Common myeloid progenitor, CD34-positive (primary cell): ENCODE measurements at regions not wholly inside any gene's neighbourhood (a gene's known extent, or its start where the extent isn't known, plus 50 kb on each side); places are given as distances from the start of the nearest gene placed in this dataset.

Experiments used
- CTCF ChIA-PET: fragments of 350-600 bp; sonication (Branson Sonifier 250); formaldehyde crosslinking; loops from one replicate; lab custom pipeline; 2021; ENCODE audit warnings: antibody characterized with exemption; lab: Charles Lee
- POLR2A ChIA-PET: fragments of 350-600 bp; sonication (Branson Sonifier 250); formaldehyde crosslinking; loops from one replicate; lab custom pipeline; 2021; ENCODE audit warnings: antibody characterized with exemption; lab: Charles Lee
- DNase-seq, 3 donors: peaks; one replicate each; pipeline versions ENCODE4 v3.0.0 to v3.0.0-alpha.2; 2013
- H3K27ac ChIP-seq, 2 experiments: 1 replicate in 1 of 2; 2 replicates in 1 of 2; pipeline ENCODE4 v1.7.0; 2013; ENCODE audit warnings: inconsistent platforms in 2 of 2, low read length in 2 of 2, mild to moderate bottlenecking in 2 of 2, low read depth in 1 of 2, moderate library complexity in 1 of 2; ENCODE audit not compliant: severe bottlenecking in 2 of 2, insufficient read depth in 1 of 2, poor library complexity in 1 of 2
- H3K27me3 ChIP-seq, 5 experiments: replicated peaks in 2 of 5; 1 replicate in 3 of 5; 2 replicates in 2 of 5; pipeline versions ENCODE4 v1.6.1 to v1.7.0; 2013; ENCODE audit warnings: low read length in 4 of 5, mild to moderate bottlenecking in 2 of 5, moderate library complexity in 2 of 5, inconsistent platforms in 1 of 5; ENCODE audit not compliant: insufficient read depth in 5 of 5, control insufficient read depth in 4 of 5
- H3K36me3 ChIP-seq, 4 experiments: 1 replicate in 2 of 4; 2 replicates in 2 of 4; pipeline versions ENCODE4 v1.6.1 to v1.7.0; 2013; ENCODE audit warnings: low read length in 3 of 4, control low read depth in 1 of 4, mild to moderate bottlenecking in 1 of 4; ENCODE audit not compliant: control insufficient read depth in 4 of 4, insufficient read depth in 4 of 4
- H3K4me1 ChIP-seq, 4 experiments: 1 replicate in 3 of 4; 2 replicates in 1 of 4; pipeline versions ENCODE4 v1.6.1 to v1.7.1; 2013; ENCODE audit warnings: low read length in 3 of 4, mild to moderate bottlenecking in 3 of 4, control low read depth in 1 of 4, inconsistent platforms in 1 of 4, moderate library complexity in 1 of 4; ENCODE audit not compliant: control insufficient read depth in 4 of 4, insufficient read depth in 4 of 4; ENCODE audit errors: control extremely low read depth in 1 of 4
- H3K4me3 ChIP-seq, 7 experiments: 1 replicate in 4 of 7; 2 replicates in 3 of 7; pipeline versions ENCODE4 v1.5.1 to v1.7.0; 2013; ENCODE audit warnings: mild to moderate bottlenecking in 7 of 7, low read length in 6 of 7, moderate library complexity in 6 of 7, inconsistent platforms in 2 of 7, low read depth in 2 of 7, control low read depth in 1 of 7; ENCODE audit not compliant: insufficient read depth in 4 of 7, control insufficient read depth in 1 of 7; ENCODE audit errors: extremely low read depth in 1 of 7
- H3K9me3 ChIP-seq, 5 experiments: 1 replicate in 4 of 5; 2 replicates in 1 of 5; pipeline versions ENCODE4 v1.6.1 to v1.7.1; 2013; ENCODE audit warnings: low read length in 4 of 5, mild to moderate bottlenecking in 2 of 5, inconsistent platforms in 1 of 5, low read depth in 1 of 5, moderate library complexity in 1 of 5; ENCODE audit not compliant: control insufficient read depth in 4 of 5, insufficient read depth in 2 of 5; ENCODE audit errors: control extremely low read depth in 1 of 5
- WGBS: methylation state at CpG from one replicate; pipeline ENCODE4 v1.1.5; 2013; ENCODE audit not compliant: insufficient coverage; 5-methylcytosine and 5-hydroxymethylcytosine counted together

DNA sequence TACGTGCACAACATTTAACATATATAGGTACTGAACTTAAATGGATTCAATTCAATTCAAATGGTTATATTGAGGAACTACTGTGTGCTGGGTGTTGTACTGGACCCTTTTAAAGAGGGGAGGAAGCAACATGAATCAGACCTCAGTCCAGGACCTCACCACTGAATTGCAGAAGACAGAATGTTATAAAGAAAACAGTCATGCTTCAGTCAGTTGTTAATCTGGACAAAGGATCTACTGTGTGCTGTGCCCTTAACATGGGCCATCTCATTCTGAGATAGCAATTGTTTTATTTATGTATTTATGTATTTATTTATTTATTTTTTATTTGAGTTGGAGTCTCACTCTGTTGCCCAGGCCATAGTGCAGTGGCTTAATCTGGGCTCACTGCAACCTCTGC lies 240.1 kb downstream of the HAPSTR1 start:
- no peak for DNase-seq
- H3K9me3 ChIP-seq, result no peaks in the 10 kb centered on the region
- no peaks in the 10 kb centered on the region for H3K4me1 ChIP-seq
- ChIA-PET CTCF (no interaction called here), POLR2A (no interaction called here)
- WGBS, result no CpG with 5 or more reads among the region's 1 CpG
- H3K27ac ChIP-seq, result no peak overlapping the region
- H3K4me3 ChIP-seq, result no peak overlapping the region
- no peaks in the 10 kb centered on the region for H3K27me3 ChIP-seq
- no peaks in the 10 kb centered on the region for H3K36me3 ChIP-seq

DNA sequence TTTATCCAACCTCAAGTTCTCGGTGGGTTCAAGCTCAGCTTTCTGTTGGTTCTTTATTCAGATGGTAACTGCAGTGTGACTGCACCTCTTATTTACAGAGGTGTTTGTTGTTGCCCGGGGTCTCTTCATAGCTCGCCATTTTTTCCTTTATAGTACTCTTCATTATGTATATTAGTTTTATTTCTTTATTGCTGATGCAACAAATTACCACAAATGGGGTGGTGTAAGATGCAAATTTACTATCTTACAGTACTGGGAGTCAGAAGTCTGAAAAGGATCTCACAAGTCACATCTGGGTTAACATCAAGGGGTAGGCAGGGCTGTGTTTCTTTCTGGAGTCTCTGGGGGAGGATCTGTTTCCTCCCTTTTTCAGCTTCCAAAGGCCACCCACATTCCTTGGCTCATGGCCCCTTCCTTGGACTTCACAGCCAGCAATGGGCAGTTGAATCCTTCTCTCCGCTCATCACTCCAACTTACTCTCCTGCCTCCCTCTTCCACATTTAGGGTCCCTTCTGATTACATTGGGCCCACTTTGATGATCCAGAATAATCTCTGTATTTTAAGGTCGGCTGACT lies 241.2 kb downstream of the HAPSTR1 start:
- no peak overlapping the region for H3K27ac ChIP-seq
- H3K36me3 ChIP-seq, result no peaks in the 10 kb centered on the region
- POLR2A ChIA-PET, result no interaction called here
- H3K4me1 ChIP-seq, result no peaks in the 10 kb centered on the region
- CTCF ChIA-PET, result no interaction called here
- DNase-seq, result no peak
- H3K9me3 ChIP-seq, result no peaks in the 10 kb centered on the region
- 90% methylated on average over 1 of the region's 5 CpGs for WGBS
- H3K4me3 ChIP-seq, result no peak overlapping the region
- H3K27me3 ChIP-seq, result no peaks in the 10 kb centered on the region

DNA sequence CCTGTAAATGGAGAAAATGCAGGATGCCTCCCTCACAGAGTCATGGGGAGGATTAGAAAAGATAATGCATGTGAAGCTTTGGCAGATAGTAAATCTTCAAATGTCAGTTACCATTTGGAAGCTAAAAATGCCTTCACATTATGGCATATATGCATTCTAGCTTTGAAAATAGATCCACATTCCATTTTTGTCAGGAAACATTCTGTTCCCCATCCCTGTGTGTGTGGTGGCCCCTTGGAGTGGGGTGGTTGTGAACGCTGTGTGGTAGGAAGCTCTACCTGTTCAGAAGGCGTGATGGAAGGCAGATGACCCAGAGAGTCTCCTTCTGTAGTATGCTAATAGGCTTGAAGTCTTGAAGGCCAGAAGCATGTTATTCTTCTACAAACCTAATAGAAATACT lies 242.0 kb downstream of the HAPSTR1 start:
- Histone ChIP-seq H3K4me3 (no peak overlapping the region), H3K9me3 (no peaks in the 10 kb centered on the region), H3K36me3 (no peaks in the 10 kb centered on the region), H3K27me3 (no peaks in the 10 kb centered on the region), H3K4me1 (no peaks in the 10 kb centered on the region), H3K27ac (no peak overlapping the region)
- ChIA-PET POLR2A (no interaction called here), CTCF (no interaction called here)
- 83% methylated on average over 2 of the region's 2 CpGs for WGBS
- no peak for DNase-seq

DNA sequence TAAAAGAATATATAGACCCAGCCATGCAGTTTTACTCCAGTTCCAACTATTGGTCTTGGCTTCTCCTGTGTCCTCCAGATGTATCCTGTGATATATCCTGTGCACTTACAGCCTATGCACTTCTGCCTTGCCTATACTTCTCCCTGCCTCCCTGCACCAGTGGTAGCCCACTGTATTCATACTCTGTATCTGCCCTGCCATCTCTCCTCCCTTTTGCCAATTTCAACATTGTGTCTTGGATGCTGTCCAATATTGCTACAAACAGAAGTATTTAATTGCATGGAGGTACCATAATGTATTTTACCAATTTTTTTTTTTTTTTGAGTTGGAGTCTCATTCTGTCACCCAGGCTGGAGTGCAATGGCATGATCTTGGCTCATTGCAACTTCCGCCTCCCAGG lies 242.7 kb downstream of the HAPSTR1 start:
- CTCF ChIA-PET, result no interaction called here
- no CpG with 5 or more reads among the region's 1 CpG for WGBS

DNA sequence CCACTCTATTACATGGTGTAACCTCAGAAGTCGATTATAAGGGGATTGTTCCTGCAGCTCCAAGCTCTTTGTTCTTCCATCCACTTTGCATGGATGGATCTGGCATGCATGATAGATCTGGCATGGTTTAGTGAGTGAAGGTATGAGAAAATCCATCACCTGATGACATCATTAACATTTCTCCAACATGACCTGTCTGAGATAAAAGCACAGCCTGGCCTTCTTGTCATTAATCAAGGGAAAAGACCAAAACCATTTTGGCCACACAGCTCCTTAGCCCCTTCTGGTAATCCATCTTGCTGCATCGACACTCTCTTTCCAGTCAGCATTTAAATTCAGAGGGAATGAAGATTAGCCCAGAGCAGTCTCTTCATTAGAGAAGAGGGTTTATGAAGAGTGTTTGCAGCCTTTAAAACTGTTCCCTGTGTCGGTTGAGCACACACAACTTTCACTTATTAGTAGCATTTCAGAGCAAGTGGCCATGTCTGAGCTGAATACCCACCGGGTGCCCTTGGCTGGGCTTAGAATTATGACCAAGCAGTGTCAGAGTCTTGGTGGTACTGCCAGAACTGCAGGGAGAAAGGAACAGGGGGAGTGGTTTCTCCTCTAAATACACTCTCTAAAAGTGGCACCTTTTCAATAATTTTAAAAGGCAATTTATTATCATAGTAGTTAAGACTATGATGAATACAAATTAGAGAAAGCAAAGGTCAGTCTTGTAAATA lies 246.0 kb downstream of the HAPSTR1 start:
- H3K27ac ChIP-seq, result no peak overlapping the region
- no peaks in the 10 kb centered on the region for H3K9me3 ChIP-seq
- CTCF ChIA-PET, result interaction anchor here (0.7 kb wide), 1 partner anchor 46 kb away, joined by 3 read pairs; no protein-coding TSS in a partner anchor
- POLR2A ChIA-PET, result no interaction called here
- no peaks in the 10 kb centered on the region for H3K4me1 ChIP-seq
- H3K4me3 ChIP-seq, result no peak overlapping the region
- no peak for DNase-seq
- 86% methylated on average over 1 of the region's 4 CpGs for WGBS
- no peaks in the 10 kb centered on the region for H3K36me3 ChIP-seq
- no peaks in the 10 kb centered on the region for H3K27me3 ChIP-seq

More for the DNA sequence above, 242.7 kb downstream of the HAPSTR1 start:
- H3K36me3 ChIP-seq, result no peaks in the 10 kb centered on the region
- no peak overlapping the region for H3K4me3 ChIP-seq
- no peaks in the 10 kb centered on the region for H3K27me3 ChIP-seq
- H3K4me1 ChIP-seq, result no peaks in the 10 kb centered on the region
- no peak for DNase-seq
- POLR2A ChIA-PET, result no interaction called here
- no peaks in the 10 kb centered on the region for H3K9me3 ChIP-seq
- H3K27ac ChIP-seq, result no peak overlapping the region

DNA sequence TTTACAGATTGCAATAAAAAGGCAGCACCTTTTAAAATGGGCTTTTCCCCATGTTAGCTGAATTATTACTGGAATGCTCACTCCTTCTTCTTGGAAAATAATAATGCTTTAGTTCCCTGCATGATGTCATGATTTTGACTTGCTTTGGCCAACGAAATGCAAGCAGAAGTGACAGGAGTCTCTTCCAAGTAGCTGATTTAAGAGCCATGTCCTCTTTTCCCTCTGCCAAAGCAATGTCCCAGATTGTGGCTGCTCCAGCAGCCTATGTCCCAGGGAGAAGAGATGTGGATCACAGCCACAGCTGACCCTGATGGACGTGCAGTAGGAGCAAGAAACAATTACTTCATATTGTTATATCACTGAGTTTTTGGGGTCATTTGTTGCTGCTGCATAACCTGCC lies 246.6 kb downstream of the HAPSTR1 start:
- 56% methylated on average over 1 of the region's 2 CpGs for WGBS
- H3K4me3 ChIP-seq, result no peak overlapping the region
- no peaks in the 10 kb centered on the region for H3K36me3 ChIP-seq
- no peaks in the 10 kb centered on the region for H3K4me1 ChIP-seq
- CTCF ChIA-PET, result no interaction called here
- H3K27me3 ChIP-seq, result no peaks in the 10 kb centered on the region
- POLR2A ChIA-PET, result no interaction called here
- no peaks in the 10 kb centered on the region for H3K9me3 ChIP-seq
- no peak overlapping the region for H3K27ac ChIP-seq
- no peak for DNase-seq

DNA sequence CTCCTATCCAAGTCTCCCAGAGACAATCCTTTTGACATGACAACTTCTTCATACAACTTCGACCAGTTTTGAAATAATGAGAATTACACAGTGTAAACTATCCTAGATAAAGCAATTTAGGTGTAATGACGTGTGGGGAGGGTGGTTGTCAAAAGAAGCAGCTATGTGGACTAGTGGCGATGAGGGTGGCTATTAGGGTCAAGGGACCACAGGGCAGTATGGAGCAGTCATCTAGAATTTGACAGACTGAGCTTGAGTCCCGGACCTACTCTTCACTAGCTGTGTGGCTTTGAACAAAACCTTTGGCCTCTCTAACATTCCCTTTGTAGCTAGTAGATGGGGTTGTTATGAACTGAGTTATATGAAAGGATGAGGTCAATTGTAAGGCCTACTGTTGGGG lies 247.1 kb downstream of the HAPSTR1 start:
- H3K4me3 ChIP-seq, result no peak overlapping the region
- ChIA-PET CTCF (no interaction called here), POLR2A (no interaction called here)
- no peaks in the 10 kb centered on the region for H3K36me3 ChIP-seq
- 92% methylated on average over 3 of the region's 4 CpGs for WGBS
- H3K4me1 ChIP-seq, result no peaks in the 10 kb centered on the region
- DNase-seq, result no peak
- H3K27me3 ChIP-seq, result no peaks in the 10 kb centered on the region
- H3K27ac ChIP-seq, result no peak overlapping the region
- no peaks in the 10 kb centered on the region for H3K9me3 ChIP-seq
